Stomach (tissue), 8 donors: ENCODE measurements at regions not wholly inside any gene's neighbourhood (a gene's known extent, or its start where the extent isn't known, plus 50 kb on each side); places are given as distances from the start of the nearest gene placed in this dataset.

Experiments
- DNase-seq, 2 donors: peaks; one replicate each; pipeline versions ENCODE4 v3.0.0 to v3.0.0-alpha.2; 2013 to 2019
- H3K27ac ChIP-seq, 5 donors: fragments of 200-600 bp in 4 of 5; sonication (generic) in 4 of 5; one replicate each; pipeline ENCODE4 v1.5.1; 2013 to 2019; ENCODE audit warnings: mild to moderate bottlenecking in 1 of 5, moderate library complexity in 1 of 5
- H3K27me3 ChIP-seq, 3 donors: fragments of 200-600 bp; sonication (generic); one replicate each; pipeline ENCODE4 v1.5.1; 2017 to 2019; ENCODE audit warnings: mixed run types in 1 of 3
- H3K36me3 ChIP-seq, 4 donors: fragments of 200-600 bp; sonication (generic); 1 replicate in 3 of 4; 2 replicates in 1 of 4; pipeline ENCODE4 v1.5.1; 2016 to 2019
- H3K4me1 ChIP-seq, 4 donors: fragments of 200-600 bp; sonication (generic); one replicate each; pipeline ENCODE4 v1.5.1; 2016 to 2019
- H3K4me3 ChIP-seq, 4 donors: fragments of 200-600 bp; sonication (generic) in 3 of 4; one replicate each; pipeline ENCODE4 v1.5.1; 2016 to 2019; ENCODE audit warnings: mild to moderate bottlenecking in 1 of 4
- H3K9me3 ChIP-seq, 4 donors: fragments of 200-600 bp; sonication (generic); one replicate each; pipeline ENCODE4 v1.5.1; 2016 to 2019
- CTCF ChIP-seq, 7 experiments: fragments of 450-650 bp in 4 of 7; fragments of 200-600 bp in 3 of 7; sonication (generic) in 3 of 7; IDR thresholded peaks; one replicate each; pipeline ENCODE4 v1.5.1; 2016 to 2019; ENCODE audit warnings: antibody characterized with exemption in 7 of 7, control low read depth in 2 of 7, mild to moderate bottlenecking in 1 of 7
- EP300 ChIP-seq: sonication (generic); formaldehyde crosslinking; IDR thresholded peaks from one replicate; pipeline ENCODE4 v1.6.1; 2017; ENCODE audit warnings: antibody characterized with exemption
- POLR2A ChIP-seq, 4 donors: fragments of 450-650 bp; IDR thresholded peaks; one replicate each; pipeline ENCODE4 v1.6.1; 2016; ENCODE audit warnings: antibody characterized with exemption in 4 of 4, control low read depth in 2 of 4, mild to moderate bottlenecking in 1 of 4, moderate library complexity in 1 of 4
- POLR2AphosphoS5 ChIP-seq, 3 donors: sonication (generic); formaldehyde crosslinking; IDR thresholded peaks; one replicate each; pipeline ENCODE4 v1.6.1; 2016; ENCODE audit warnings: antibody characterized with exemption in 3 of 3
- WGBS, 5 donors: extraction: QIAGEN DNeasy Blood & Tissue Kit in 3 of 5; methylation state at CpG; one replicate each; pipeline versions ENCODE4 v1.1.5 to v1.1.7; 2013 to 2018; 5-methylcytosine and 5-hydroxymethylcytosine counted together
- intact Hi-C: fragments of 100-400 bp; cut with DNase I; formaldehyde crosslinking; loops from one replicate; pipeline ENCODE4 v1.15.1; 2023; ENCODE audit warnings: low total_unique reads
- donor health status: healthy with polysubstance abuse.
- donor health status: Bipolar disorder and iron deficiency.
- donor health status: healthy.

- no peak for DNase-seq
- no peaks in the 10 kb centered on the region for H3K27me3 ChIP-seq
- no peak for TF ChIP-seq EP300
- TF ChIP-seq POLR2A (IDR thresholded peaks at IDR 0.05): no peak
- TF ChIP-seq POLR2AphosphoS5 (IDR thresholded peaks at IDR 0.05): no peak
- TF ChIP-seq CTCF (IDR thresholded peaks at IDR 0.05): no peak
- no peak overlapping the region for H3K4me3 ChIP-seq
- WGBS, 5 donors: 84 to 93% (median 92%) methylated on average over 1 of the region's 1 CpG
- no peaks in the 10 kb centered on the region for H3K36me3 ChIP-seq
- H3K4me1 ChIP-seq: peaks cover 7 to 16% (median 13%) of the 10 kb centered on the region in 4 donors
- H3K9me3 ChIP-seq: no peaks in the 10 kb centered on the region
- H3K27ac ChIP-seq: no peak overlapping the region
- intact Hi-C loops: no loop called here
These were observed 640.9 kb upstream of the ZEB2 start for GRCh38 chr2:145160855-145161254.

DNA sequence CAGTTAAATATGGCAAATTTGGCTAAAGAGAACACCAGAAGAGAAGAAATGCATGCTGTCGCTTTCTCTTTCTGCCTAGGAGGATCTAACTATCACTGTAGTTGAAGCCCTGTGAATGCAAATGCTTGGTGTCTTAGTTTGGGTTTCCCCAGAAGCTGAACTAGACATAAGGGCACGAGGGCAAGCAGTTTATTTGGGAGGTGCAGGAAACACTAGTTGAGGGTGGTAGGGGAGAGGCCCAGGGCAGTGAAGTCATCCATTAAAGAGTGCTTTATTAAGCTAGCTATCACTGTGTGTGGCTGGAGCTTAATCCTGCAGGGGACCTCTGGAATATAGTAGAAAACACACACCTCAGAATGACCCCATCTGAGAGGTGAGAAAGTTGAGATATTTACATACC lies 639.8 kb upstream of the ZEB2 start:
- Histone ChIP-seq H3K36me3 (no peaks in the 10 kb centered on the region), H3K27me3 (no peaks in the 10 kb centered on the region), H3K27ac (no peak overlapping the region), H3K4me3 (no peak overlapping the region), H3K4me1 (peaks cover 7 to 16% (median 13%) of the 10 kb centered on the region in 4 donors), H3K9me3 (no peaks in the 10 kb centered on the region)
- DNase-seq: peak in 1 of 2 donors; percentile 12
- intact Hi-C loops: no loop called here
- TF ChIP-seq EP300: no peak
- no peak for TF ChIP-seq POLR2A (IDR thresholded peaks at IDR 0.05)
- no peak for TF ChIP-seq POLR2AphosphoS5 (IDR thresholded peaks at IDR 0.05)
- no peak for TF ChIP-seq CTCF (IDR thresholded peaks at IDR 0.05)
- 66 to 79% (median 76%) methylated on average over 2 of the region's 2 CpGs for WGBS, 5 donors

DNA sequence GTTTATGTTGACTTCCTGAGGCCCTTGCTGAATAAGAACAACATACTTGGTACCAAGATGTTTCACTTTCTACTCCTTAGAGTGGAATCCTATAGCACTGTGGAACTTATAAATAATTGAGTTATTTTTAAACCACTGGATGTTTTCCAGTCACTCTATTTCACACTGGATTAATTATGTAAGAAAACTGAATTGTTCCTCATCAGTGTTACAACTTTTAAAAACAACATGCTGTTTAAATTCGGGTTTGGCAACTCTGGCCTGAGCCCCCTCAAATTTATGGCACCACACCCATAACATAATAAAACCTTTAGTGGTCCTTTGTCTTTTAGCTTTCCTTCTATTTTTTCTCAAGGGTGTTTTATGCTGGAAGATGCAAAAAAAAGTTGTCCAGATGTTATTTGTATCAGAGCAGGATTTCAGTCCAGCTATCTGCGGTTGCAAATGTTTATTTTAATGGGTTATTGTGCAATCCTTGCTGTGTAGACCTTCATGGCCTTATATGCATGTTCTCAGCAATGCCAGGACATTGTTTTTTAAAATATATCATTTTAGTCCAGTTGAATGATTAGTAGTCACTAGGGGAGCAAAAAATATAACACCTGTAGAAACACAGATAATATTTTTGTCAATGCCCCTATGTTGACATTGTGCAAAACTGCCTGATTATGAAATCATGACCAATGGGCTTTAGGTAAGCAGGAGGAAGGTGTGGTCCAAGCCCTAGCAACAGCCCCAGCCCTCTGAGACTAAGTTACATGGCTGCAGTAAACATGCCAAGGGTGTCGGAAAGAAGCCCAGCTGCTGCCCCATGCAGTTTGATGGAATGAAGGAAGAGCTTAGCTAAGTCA lies 638.0 kb upstream of the ZEB2 start:
- H3K4me1 ChIP-seq: peaks cover 7 to 16% (median 13%) of the 10 kb centered on the region in 4 donors
- no peak overlapping the region for H3K4me3 ChIP-seq
- no peaks in the 10 kb centered on the region for H3K27me3 ChIP-seq
- H3K27ac ChIP-seq: peak overlapping the region in 1 of 5 donors; percentile 53
- no peaks in the 10 kb centered on the region for H3K36me3 ChIP-seq
- H3K9me3 ChIP-seq: no peaks in the 10 kb centered on the region
- TF ChIP-seq POLR2A (IDR thresholded peaks at IDR 0.05): no peak
- peak in 1 of 3 donors; percentile 40 for TF ChIP-seq POLR2AphosphoS5 (IDR thresholded peaks at IDR 0.05)
- no peak for TF ChIP-seq EP300
- peak; percentile 32 to 83 for DNase-seq
- intact Hi-C loops: no loop called here
- 26 to 35% (median 32%) methylated on average over 3 of the region's 3 CpGs for WGBS, 5 donors

DNA sequence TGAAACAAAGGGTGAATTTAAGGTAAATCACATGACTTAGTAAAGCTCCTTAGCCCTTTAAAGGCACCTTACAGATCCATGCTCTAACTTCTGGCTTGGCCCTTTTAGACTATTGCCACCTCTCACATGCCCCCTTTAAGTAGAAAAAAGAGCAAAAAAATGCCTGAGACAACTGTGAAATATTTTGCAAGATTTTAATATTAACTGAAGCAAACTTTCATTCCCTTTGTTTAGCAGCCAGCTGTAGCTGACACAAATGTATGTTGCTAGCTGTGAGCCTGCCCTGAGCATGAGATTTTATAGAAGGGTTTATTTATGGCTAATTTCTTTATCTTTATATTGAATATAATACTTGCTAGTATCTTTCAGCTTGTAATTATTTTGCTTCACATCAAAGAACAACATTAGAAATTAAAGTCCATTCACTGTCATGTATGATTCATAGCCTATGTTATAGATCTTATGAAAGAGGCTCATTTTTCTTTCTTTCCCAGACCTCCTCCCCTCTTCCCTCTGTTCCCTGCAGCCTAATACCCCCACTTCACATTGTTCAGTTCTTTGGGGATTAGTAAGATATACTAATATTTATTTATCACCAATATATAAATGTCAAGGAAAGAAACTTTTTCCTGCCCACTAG lies 637.2 kb upstream of the ZEB2 start:
- Histone ChIP-seq H3K9me3 (peaks cover 0 to 4% (median 0%) of the 10 kb centered on the region in 4 donors), H3K4me3 (no peak overlapping the region), H3K27me3 (no peaks in the 10 kb centered on the region), H3K27ac (peak overlapping the region in 1 of 5 donors; percentile 53), H3K4me1 (peaks cover 7 to 16% (median 13%) of the 10 kb centered on the region in 4 donors), H3K36me3 (no peaks in the 10 kb centered on the region)
- intact Hi-C loops: no loop called here
- TF ChIP-seq CTCF (IDR thresholded peaks at IDR 0.05) (no peak), EP300 (no peak), POLR2AphosphoS5 (IDR thresholded peaks at IDR 0.05) (no peak), POLR2A (IDR thresholded peaks at IDR 0.05) (no peak)
- peak in 1 of 2 donors; percentile 36 for DNase-seq
